GM12878 (cell line): ENCODE measurements at regions not wholly inside any gene's neighbourhood (a gene's known extent, or its start where the extent isn't known, plus 50 kb on each side); places are given as distances from the start of the nearest gene placed in this dataset.

Experiments
- ATAC-seq: fragments of 200-7000 bp; cut with Tn5 transposase; 3 replicates; pipeline ENCODE4 v1.9.1; 2020; ENCODE audit warnings: mild to moderate bottlenecking, moderate library complexity
- BruUV-seq: library from RNA; stranded (reverse); fragments of 400-500 nt; replicated peaks from 2 replicates; lab custom pipeline; 2021; lab: Mats Ljungman, UMichigan
- CTCF ChIA-PET: fragments of 300-600 bp; sonication (Branson Sonifier 250); formaldehyde crosslinking; extraction: SDS; loops from one replicate; lab custom pipeline; 2021; ENCODE audit warnings: inconsistent platforms; lab: Yijun Ruan, JAX
- POLR2A ChIA-PET: fragments of 350-600 bp; formaldehyde crosslinking; extraction: SDS; loops from one replicate; lab custom pipeline; 2021; ENCODE audit warnings: inconsistent platforms; lab: Charles Lee
- RAD21 ChIA-PET: fragments of 300-600 bp; sonication (Branson Sonifier 250); formaldehyde crosslinking; loops from one replicate; lab custom pipeline; 2023; ENCODE audit warnings: antibody characterized with exemption; ENCODE audit not compliant: unreplicated experiment; lab: Charles Lee
- SMC1A ChIA-PET: fragments of 300-600 bp; sonication (Branson Sonifier 250); formaldehyde crosslinking; loops from one replicate; lab custom pipeline; 2023; ENCODE audit not compliant: unreplicated experiment, uncharacterized antibody; lab: Charles Lee
- DNase-seq: peaks from one replicate; pipeline ENCODE4 v3.0.0-alpha.2; 2011; ENCODE audit warnings: low read depth, low spot score
- FAIRE-seq: peaks from 3 replicates; lab custom pipeline; 2011; peaks lifted over from hg19 to GRCh38; lab: Jason Lieb, UNC
- H2AFZ ChIP-seq: 2 replicates; pipeline ENCODE4 v1.6.0; 2011; ENCODE audit warnings: low read depth, low read length, control low read depth; ENCODE audit not compliant: control insufficient read depth
- H3K27ac ChIP-seq: 2 replicates; pipeline ENCODE4 v1.5.1; 2011; ENCODE audit warnings: control low read depth; ENCODE audit not compliant: control insufficient read depth, insufficient read depth
- H3K27me3 ChIP-seq, 2 experiments: replicated peaks in 1 of 2; 2 replicates each; pipeline versions ENCODE4 v1.6.0 to v1.6.1; 2011; ENCODE audit warnings: low read length in 1 of 2; ENCODE audit not compliant: control insufficient read depth in 2 of 2, insufficient read depth in 2 of 2
- H3K36me3 ChIP-seq, 2 experiments: 2 replicates each; pipeline ENCODE4 v1.5.1; 2011; ENCODE audit warnings: low read length in 1 of 2; ENCODE audit not compliant: control insufficient read depth in 2 of 2, insufficient read depth in 2 of 2
- H3K4me1 ChIP-seq: 2 replicates; pipeline ENCODE4 v1.6.1; 2011; ENCODE audit warnings: mild to moderate bottlenecking, low read length, moderate library complexity, mixed read lengths; ENCODE audit not compliant: control insufficient read depth, insufficient read depth
- H3K4me2 ChIP-seq: 2 replicates; pipeline ENCODE4 v1.6.0; 2011; ENCODE audit warnings: control low read depth; ENCODE audit not compliant: control insufficient read depth, insufficient read depth
- H3K4me3 ChIP-seq: fragments of 200-600 bp; sonication (generic); 2 replicates; pipeline ENCODE4 v1.5.1; 2016
- H3K79me2 ChIP-seq: 2 replicates; pipeline ENCODE4 v1.6.0; 2011; ENCODE audit warnings: low read length; ENCODE audit not compliant: control insufficient read depth, insufficient read depth
- H3K9ac ChIP-seq: 2 replicates; pipeline ENCODE4 v1.8.0; 2011; ENCODE audit warnings: low read length, control low read depth, mixed read lengths; ENCODE audit not compliant: control insufficient read depth, insufficient read depth
- H3K9me3 ChIP-seq: replicated peaks from 3 replicates; pipeline ENCODE4 v1.5.1; 2011; ENCODE audit warnings: mild to moderate bottlenecking, low read length; ENCODE audit not compliant: control insufficient read depth, insufficient read depth
- H4K20me1 ChIP-seq: 2 replicates; pipeline ENCODE4 v1.6.0; 2011; ENCODE audit not compliant: control insufficient read depth, insufficient read depth
- ASH2L ChIP-seq: fragments of 300-600, 200-600 bp; sonication (generic); IDR thresholded peaks from 2 replicates; pipeline ENCODE4 v1.6.1; 2017; ENCODE audit warnings: low read depth, mild to moderate bottlenecking, borderline replicate concordance
- BRCA1 ChIP-seq: IDR thresholded peaks from 2 replicates; pipeline ENCODE4 v1.6.1; 2011; ENCODE audit warnings: low read depth, low read length, improper control_type of control experiment
- ESRRA ChIP-seq: IDR thresholded peaks from 2 replicates; pipeline ENCODE4 v1.6.1; 2012; ENCODE audit warnings: mild to moderate bottlenecking, low read length, improper control_type of control experiment
- EZH2 ChIP-seq: IDR thresholded peaks from 2 replicates; pipeline ENCODE4 v1.6.1; 2012; ENCODE audit warnings: low read depth, mild to moderate bottlenecking, control low read depth, inconsistent platforms, low read length, borderline replicate concordance; ENCODE audit not compliant: control insufficient read depth
- GATAD2B ChIP-seq: fragments of 450-650 bp; conservative IDR thresholded peaks from 2 replicates; pipeline ENCODE4 v1.6.1; 2017; ENCODE audit warnings: low read depth, mild to moderate bottlenecking, moderate library complexity
- MEF2A ChIP-seq: IDR thresholded peaks from 2 replicates; pipeline ENCODE4 v1.6.1; 2011; ENCODE audit warnings: low read depth, mild to moderate bottlenecking, low read length, moderate library complexity; ENCODE audit not compliant: insufficient read depth
- NFYB ChIP-seq: IDR thresholded peaks from 2 replicates; pipeline ENCODE4 v1.6.1; 2011; ENCODE audit warnings: low read depth, mild to moderate bottlenecking, low read length, improper control_type of control experiment, moderate library complexity; ENCODE audit not compliant: insufficient read depth
- PML ChIP-seq: IDR thresholded peaks from 2 replicates; pipeline ENCODE4 v1.6.1; 2012; ENCODE audit warnings: low read length, inconsistent platforms
- RUNX3 ChIP-seq: IDR thresholded peaks from 2 replicates; pipeline ENCODE4 v1.6.1; 2012; ENCODE audit warnings: low read length, inconsistent platforms
- ZBTB40 ChIP-seq: fragments of 450-650 bp; IDR thresholded peaks from 2 replicates; pipeline ENCODE4 v1.6.1; 2016; ENCODE audit warnings: mild to moderate bottlenecking, moderate library complexity, borderline replicate concordance
- WGBS: methylation state at CpG from one replicate; pipeline ENCODE4 v1.1.6; 2016; ENCODE audit warnings: low lambda C conversion rate; ENCODE audit not compliant: insufficient replicate concordance, insufficient coverage; ENCODE audit errors: missing lambda C conversion rate; 5-methylcytosine and 5-hydroxymethylcytosine counted together
- in situ Hi-C: fragments of 300-500 bp; cut with MboI; formaldehyde crosslinking; loops from 9 replicates; pipeline ENCODE4 v1.14.3; 2018; ENCODE audit warnings: mixed read lengths
- intact Hi-C: fragments of 100-400 bp; cut with micrococcal nuclease; formaldehyde crosslinking; loops from one replicate; pipeline ENCODE4 v1.14.2; 2022; ENCODE audit not compliant: unreplicated experiment

GRCh38 chr5:9799606-9800005, 169.5 kb upstream of the TAS2R1 start:
- POLR2A ChIA-PET: no interaction called here
- H3K27me3 ChIP-seq: no peaks in the 10 kb centered on the region
- no peak overlapping the region for H3K9ac ChIP-seq
- no peak overlapping the region for H3K4me3 ChIP-seq
- no peak for TF ChIP-seq BRCA1
- TF ChIP-seq PML: no peak
- TF ChIP-seq ESRRA: no peak
- TF ChIP-seq EZH2: no peak
- TF ChIP-seq GATAD2B: no peak
- no peak for TF ChIP-seq MEF2A
- no peak for TF ChIP-seq RUNX3
- no peak for TF ChIP-seq NFYB
- TF ChIP-seq ASH2L: no peak
- no peak for TF ChIP-seq ZBTB40
- SMC1A ChIA-PET: no interaction called here
- CTCF ChIA-PET: no interaction called here
- no peak for DNase-seq
- no peak for FAIRE-seq
- no peaks in the 10 kb centered on the region for H3K36me3 ChIP-seq
- no TSS peak for BruUV-seq
- no peak for ATAC-seq
- H2AFZ ChIP-seq: no peak overlapping the region
- RAD21 ChIA-PET: no interaction called here
- no peak overlapping the region for H3K27ac ChIP-seq
- intact Hi-C loops (no loop called here), in situ Hi-C loops (no loop called here)
- H3K4me1 ChIP-seq: no peaks in the 10 kb centered on the region
- WGBS: 0% methylated on average over 4 of the region's 4 CpGs
- no peaks in the 10 kb centered on the region for H4K20me1 ChIP-seq
- no peaks in the 10 kb centered on the region for H3K79me2 ChIP-seq
- no peaks in the 10 kb centered on the region for H3K9me3 ChIP-seq
- no peak overlapping the region for H3K4me2 ChIP-seq
